Smooth muscle cell of the brain vasculature (primary cell): ENCODE measurements at regions not wholly inside any gene's neighbourhood (a gene's known extent, or its start where the extent isn't known, plus 50 kb on each side); places are given as distances from the start of the nearest gene placed in this dataset.

ENCODE experiments used
- DNase-seq: peaks from one replicate; pipeline ENCODE4 v3.0.0-alpha.2; 2012; ENCODE audit warnings: low read depth, low spot score

- DNase-seq, result no peak
Measured at GRCh38 chr2:19684516-19684915, 217.3 kb downstream of the TTC32 start.

- DNase-seq, result no peak
Measured at GRCh38 chr2:19683556-19683955, 218.2 kb downstream of the TTC32 start.

GRCh38 chr2:19682493-19682892 is 219.3 kb downstream of the TTC32 start:
- no peak for DNase-seq

- DNase-seq, result no peak
Measured at GRCh38 chr2:19677825-19678518, 223.8 kb downstream of the TTC32 start.

GRCh38 chr2:19677215-19677777 is 224.5 kb downstream of the TTC32 start:
- no peak for DNase-seq

- no peak for DNase-seq
Measured at GRCh38 chr2:19676770-19677169, 225.0 kb downstream of the TTC32 start.

GRCh38 chr2:19675856-19676460 is 225.8 kb downstream of the TTC32 start:
- DNase-seq, result no peak

- DNase-seq, result no peak
Measured at GRCh38 chr2:19675003-19675629, 226.7 kb downstream of the TTC32 start.

GRCh38 chr2:19674051-19675002 is 227.5 kb downstream of the TTC32 start:
- no peak for DNase-seq

GRCh38 chr2:19673213-19673791 is 228.5 kb downstream of the TTC32 start:
- DNase-seq, result peak; percentile 64

- no peak for DNase-seq
Measured at GRCh38 chr2:19671916-19672315, 229.9 kb downstream of the TTC32 start.

GRCh38 chr2:19671311-19671710 is 230.5 kb downstream of the TTC32 start:
- no peak for DNase-seq

- DNase-seq, result no peak
Measured at GRCh38 chr2:19670303-19670702, 231.5 kb downstream of the TTC32 start.

GRCh38 chr2:19669559-19669958 is 232.2 kb downstream of the TTC32 start:
- no peak for DNase-seq

- no peak for DNase-seq
Measured at GRCh38 chr2:19669126-19669525, 232.7 kb downstream of the TTC32 start.

GRCh38 chr2:19667536-19667949 is 234.2 kb downstream of the TTC32 start:
- DNase-seq, result no peak

- no peak for DNase-seq
Measured at GRCh38 chr2:19667085-19667484, 234.7 kb downstream of the TTC32 start.

GRCh38 chr2:19664646-19665045 is 237.1 kb downstream of the TTC32 start:
- DNase-seq, result no peak

- DNase-seq, result no peak
Measured at GRCh38 chr2:19659024-19659792, 242.6 kb downstream of the TTC32 start.

GRCh38 chr2:19656011-19656410 is 245.8 kb downstream of the TTC32 start:
- DNase-seq, result no peak
